22Rv1 (cell line): ENCODE measurements at regions not wholly inside any gene's neighbourhood (a gene's known extent, or its start where the extent isn't known, plus 50 kb on each side); places are given as distances from the start of the nearest gene placed in this dataset.

Experiments
- ZFX ChIP-seq: fragments of 450-650 bp; IDR thresholded peaks from 2 replicates; pipeline ENCODE4 v1.6.1; 2017; ENCODE audit warnings: antibody characterized with exemption, borderline replicate concordance
- TF ChIP-seq, protein P1 (sequence below): fragments of 450-650 bp; IDR thresholded peaks from 2 replicates; pipeline ENCODE4 v1.5.1; 2017; ENCODE audit warnings: mild to moderate bottlenecking

DNA sequence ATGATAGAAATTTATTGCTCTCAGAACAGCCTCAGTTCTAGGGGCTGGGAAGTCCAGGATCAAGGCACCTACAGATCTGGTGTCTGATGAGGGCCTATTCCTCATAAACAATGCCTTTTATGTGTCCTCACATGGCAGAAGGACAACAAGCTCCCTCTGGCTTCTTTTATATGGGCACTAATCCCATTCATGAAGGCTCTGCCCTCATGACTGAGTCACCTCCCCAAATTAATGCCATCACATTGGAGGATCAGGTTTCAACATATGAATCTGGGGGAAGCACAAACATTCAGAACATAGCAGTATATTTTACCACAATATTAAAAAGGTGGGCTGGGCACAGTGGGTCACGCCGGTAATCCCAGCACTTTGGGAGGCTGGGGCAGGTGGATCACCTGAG lies 58.5 kb upstream of the CCN6 start:
- TF ChIP-seq, protein P1, sequence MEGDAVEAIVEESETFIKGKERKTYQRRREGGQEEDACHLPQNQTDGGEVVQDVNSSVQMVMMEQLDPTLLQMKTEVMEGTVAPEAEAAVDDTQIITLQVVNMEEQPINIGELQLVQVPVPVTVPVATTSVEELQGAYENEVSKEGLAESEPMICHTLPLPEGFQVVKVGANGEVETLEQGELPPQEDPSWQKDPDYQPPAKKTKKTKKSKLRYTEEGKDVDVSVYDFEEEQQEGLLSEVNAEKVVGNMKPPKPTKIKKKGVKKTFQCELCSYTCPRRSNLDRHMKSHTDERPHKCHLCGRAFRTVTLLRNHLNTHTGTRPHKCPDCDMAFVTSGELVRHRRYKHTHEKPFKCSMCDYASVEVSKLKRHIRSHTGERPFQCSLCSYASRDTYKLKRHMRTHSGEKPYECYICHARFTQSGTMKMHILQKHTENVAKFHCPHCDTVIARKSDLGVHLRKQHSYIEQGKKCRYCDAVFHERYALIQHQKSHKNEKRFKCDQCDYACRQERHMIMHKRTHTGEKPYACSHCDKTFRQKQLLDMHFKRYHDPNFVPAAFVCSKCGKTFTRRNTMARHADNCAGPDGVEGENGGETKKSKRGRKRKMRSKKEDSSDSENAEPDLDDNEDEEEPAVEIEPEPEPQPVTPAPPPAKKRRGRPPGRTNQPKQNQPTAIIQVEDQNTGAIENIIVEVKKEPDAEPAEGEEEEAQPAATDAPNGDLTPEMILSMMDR: no peak
- no peak for TF ChIP-seq ZFX
